Amygdala (tissue), 56 donors: ENCODE measurements at regions not wholly inside any gene's neighbourhood (a gene's known extent, or its start where the extent isn't known, plus 50 kb on each side); places are given as distances from the start of the nearest gene placed in this dataset.

ENCODE experiments used
- DNase-seq, 56 donors: peaks; one replicate each; lab custom pipeline; 2025; lab: John Stamatoyannopoulos, UW

GRCh38 chr5:157915638-157916037 is 56.7 kb upstream of the CLINT1 start:
- peak in 54 of 56 donors; percentile 2 to 92 (median 67) for DNase-seq

- DNase-seq: peak in 1 of 56 donors; percentile 0
These were observed 55.3 kb upstream of the CLINT1 start for GRCh38 chr5:157914151-157914788.

GRCh38 chr5:157913575-157913974 is 54.6 kb upstream of the CLINT1 start:
- DNase-seq: no peak

DNA sequence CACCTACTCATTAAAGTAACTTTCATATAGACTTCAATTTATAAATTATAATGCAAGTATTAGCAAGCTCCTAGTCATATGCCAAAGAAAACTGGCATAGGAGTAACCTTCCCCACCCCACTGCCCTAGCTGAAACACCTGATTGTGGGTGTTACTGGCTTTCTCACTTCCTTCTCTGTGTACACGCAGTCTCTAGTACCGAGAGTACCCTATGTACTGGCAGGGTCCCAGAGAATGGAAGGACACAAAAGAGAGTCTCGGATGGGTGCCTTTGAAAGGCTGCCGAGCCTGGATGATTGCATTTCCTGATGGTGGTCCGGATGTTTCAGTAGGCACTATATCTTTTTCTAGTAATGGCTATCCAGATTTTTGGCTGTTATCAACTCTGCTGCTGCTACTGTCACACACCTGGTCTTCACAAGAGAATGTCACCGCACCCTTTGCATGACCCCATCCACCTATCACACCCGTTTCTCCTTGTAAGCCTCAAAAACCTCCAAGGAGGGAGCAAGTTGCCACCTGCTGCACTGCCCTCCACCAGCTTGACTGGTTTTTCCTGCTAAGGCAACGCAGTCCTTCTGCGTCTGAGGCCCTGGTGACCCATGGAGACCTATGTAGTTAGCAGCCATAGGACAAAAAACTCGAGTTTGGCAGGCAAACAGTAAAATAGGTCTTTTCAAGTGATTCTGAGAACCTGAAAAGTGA is 53.8 kb upstream of the CLINT1 start:
- no peak for DNase-seq

DNA sequence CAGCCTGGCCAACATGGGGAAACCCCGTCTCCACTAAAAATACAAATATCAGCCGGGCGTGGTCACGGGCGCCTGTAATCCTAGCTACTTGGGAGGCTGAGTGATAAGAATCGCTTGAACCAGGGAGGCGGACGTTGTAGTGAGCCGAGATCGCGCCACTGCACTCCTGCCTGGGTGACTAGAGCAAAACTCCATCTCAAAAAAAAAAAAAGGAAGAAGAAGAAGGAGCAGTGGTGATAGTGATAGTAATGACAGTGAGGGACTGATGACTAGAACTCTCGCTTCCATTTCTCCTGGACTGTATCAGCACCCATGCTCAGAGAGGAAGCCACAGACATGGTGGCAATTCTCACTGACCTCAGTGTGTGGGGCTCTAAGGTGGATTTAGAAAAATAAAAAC is 52.6 kb upstream of the CLINT1 start:
- no peak for DNase-seq
